GM10248 (cell line): ENCODE measurements at regions not wholly inside any gene's neighbourhood (a gene's known extent, or its start where the extent isn't known, plus 50 kb on each side); places are given as distances from the start of the nearest gene placed in this dataset.

Experiments used
- CTCF ChIA-PET: fragments of 300-600 bp; sonication (Branson Sonifier 250); formaldehyde crosslinking; extraction: SDS; loops from one replicate; lab custom pipeline; 2021; ENCODE audit warnings: antibody characterized with exemption; lab: Yijun Ruan, JAX
- POLR2A ChIA-PET: fragments of 350-650 bp; sonication (Branson Sonifier 250); formaldehyde crosslinking; extraction: SDS; loops from one replicate; lab custom pipeline; 2020; ENCODE audit warnings: antibody characterized with exemption; lab: Yijun Ruan, JAX
- DNase-seq: peaks from one replicate; pipeline ENCODE4 v3.0.0; 2012; ENCODE audit errors: extremely low spot score
- TF ChIP-seq, protein P1 (sequence below): IDR thresholded peaks from 2 replicates; pipeline ENCODE4 v1.5.1; 2012; ENCODE audit warnings: mild to moderate bottlenecking, low read depth; ENCODE audit errors: extremely low read depth, missing control alignments, control extremely low read depth

DNA sequence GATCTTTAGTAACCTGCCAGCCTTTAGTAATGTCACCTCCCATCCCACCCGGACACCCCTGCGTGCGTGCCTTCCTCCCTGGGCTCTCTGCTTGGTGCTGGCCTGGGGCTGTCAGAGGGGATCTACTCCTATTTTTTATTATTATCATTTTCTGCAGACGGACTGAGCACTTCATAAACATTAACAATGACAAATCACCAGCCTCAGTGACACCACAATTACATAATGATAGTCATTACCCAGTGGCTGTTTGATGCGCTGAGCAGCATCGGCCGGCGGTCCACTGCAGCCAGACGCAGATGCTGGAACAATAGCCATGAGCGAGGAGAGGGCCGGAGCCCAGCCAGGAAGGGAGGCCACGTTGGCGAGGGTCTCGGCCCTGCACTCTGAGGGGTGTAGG lies 309.3 kb upstream of the AJAP1 start:
- ChIA-PET CTCF (no interaction called here), POLR2A (no interaction called here)
- TF ChIP-seq, protein P1, sequence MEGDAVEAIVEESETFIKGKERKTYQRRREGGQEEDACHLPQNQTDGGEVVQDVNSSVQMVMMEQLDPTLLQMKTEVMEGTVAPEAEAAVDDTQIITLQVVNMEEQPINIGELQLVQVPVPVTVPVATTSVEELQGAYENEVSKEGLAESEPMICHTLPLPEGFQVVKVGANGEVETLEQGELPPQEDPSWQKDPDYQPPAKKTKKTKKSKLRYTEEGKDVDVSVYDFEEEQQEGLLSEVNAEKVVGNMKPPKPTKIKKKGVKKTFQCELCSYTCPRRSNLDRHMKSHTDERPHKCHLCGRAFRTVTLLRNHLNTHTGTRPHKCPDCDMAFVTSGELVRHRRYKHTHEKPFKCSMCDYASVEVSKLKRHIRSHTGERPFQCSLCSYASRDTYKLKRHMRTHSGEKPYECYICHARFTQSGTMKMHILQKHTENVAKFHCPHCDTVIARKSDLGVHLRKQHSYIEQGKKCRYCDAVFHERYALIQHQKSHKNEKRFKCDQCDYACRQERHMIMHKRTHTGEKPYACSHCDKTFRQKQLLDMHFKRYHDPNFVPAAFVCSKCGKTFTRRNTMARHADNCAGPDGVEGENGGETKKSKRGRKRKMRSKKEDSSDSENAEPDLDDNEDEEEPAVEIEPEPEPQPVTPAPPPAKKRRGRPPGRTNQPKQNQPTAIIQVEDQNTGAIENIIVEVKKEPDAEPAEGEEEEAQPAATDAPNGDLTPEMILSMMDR = no peak
- no peak for DNase-seq

DNA sequence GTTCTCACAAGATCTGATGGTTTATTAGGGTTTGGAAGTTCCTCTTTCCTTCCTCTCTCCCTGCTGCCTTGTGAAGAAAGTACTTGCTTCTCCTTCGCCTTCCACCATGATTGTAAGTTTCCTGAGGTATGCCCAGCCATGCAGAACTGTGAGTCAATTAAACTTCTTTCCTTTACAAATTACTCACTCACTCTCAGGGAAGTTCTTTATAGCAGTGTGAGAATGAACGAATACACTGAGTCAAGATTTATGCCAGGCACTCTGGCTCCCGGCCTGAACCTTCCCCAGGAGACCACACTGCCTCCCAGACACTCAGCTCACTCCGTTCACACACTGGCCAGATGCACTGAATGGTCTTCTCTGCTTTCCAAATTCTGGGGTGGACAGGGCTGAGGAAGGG lies 308.3 kb upstream of the AJAP1 start:
- CTCF ChIA-PET = no interaction called here
- TF ChIP-seq, protein P1 = no peak
- DNase-seq = no peak
- POLR2A ChIA-PET = no interaction called here

DNA sequence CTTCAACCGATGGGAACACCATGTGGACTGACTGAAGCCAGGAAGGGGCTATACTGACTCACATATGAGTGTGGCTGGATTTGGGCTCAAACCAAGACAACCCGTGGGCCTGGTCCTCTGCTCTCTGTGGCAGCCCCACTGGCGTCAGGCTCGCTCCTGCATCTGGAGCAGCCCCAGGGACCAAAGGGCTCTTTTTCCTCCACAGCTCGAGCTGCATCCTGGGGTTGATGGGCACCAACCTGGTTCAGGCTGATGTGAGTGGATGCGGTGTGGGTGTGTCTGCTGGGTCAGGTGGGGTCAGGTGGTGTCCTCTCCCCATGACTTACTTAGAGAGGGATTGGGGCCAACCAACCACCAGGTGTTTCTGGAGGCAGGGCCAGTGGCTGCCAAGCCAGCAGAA lies 303.0 kb upstream of the AJAP1 start:
- ChIA-PET CTCF (no interaction called here), POLR2A (no interaction called here)
- TF ChIP-seq, protein P1 = no peak
- DNase-seq = no peak

DNA sequence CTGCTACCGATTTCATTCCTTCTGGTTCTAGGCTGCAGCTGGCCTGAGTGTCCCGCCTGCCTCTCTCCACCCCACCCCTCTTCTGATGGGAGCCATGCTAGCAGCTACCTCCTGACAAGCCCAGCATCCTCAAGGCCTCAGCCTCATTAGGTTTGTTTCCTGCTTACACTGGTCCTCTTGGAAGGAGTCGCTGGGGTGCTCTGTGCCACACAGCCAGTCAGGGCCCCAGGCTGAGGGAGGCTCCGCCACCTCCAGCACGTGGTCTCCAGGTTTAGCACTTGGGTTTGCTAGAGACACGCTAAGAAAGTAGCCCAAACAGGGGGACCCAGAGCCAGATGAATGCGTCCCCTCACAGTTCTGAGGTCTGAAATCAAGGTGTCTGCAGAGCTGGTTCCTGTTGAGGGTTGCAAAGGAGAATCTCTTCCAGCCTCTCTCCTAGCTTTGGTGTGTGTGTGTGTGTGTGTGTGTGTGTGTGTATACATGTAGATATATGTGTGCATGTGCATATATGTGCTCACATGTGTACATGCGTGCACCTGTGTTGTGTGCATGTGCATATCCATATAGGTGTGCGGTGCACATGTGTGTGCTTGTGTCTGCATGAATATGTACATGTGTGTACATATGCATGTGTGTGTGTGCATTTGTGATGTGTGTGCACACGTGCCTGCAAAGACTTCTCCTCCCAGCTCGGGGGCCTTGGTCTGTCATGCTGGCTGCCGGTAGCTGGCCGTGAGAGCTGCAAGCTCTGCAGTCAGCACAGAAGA lies 301.1 kb upstream of the AJAP1 start:
- ChIA-PET CTCF (no interaction called here), POLR2A (no interaction called here)
- TF ChIP-seq, protein P1 = no peak
- no peak for DNase-seq

DNA sequence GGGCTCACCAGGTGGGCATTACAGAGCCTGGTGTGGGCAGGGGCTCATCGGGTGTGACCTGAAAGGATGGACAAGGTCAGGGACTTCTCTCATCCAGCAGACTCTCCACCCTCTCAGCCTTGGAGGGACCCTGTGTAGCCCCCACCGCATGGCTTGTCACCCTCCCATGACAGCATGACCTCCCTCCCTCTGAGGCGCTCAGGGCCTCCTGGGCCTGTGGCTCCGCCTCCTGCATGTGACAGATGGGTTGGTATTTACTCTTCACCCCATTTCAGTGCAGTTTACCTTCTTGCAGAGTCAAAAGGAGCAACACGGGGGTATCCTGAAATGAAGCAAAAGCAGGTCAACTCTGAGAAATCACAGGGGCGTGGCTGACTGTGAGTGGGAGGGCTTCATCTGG lies 298.6 kb upstream of the AJAP1 start:
- CTCF ChIA-PET = no interaction called here
- POLR2A ChIA-PET = no interaction called here
- TF ChIP-seq, protein P1 = no peak
- no peak for DNase-seq

DNA sequence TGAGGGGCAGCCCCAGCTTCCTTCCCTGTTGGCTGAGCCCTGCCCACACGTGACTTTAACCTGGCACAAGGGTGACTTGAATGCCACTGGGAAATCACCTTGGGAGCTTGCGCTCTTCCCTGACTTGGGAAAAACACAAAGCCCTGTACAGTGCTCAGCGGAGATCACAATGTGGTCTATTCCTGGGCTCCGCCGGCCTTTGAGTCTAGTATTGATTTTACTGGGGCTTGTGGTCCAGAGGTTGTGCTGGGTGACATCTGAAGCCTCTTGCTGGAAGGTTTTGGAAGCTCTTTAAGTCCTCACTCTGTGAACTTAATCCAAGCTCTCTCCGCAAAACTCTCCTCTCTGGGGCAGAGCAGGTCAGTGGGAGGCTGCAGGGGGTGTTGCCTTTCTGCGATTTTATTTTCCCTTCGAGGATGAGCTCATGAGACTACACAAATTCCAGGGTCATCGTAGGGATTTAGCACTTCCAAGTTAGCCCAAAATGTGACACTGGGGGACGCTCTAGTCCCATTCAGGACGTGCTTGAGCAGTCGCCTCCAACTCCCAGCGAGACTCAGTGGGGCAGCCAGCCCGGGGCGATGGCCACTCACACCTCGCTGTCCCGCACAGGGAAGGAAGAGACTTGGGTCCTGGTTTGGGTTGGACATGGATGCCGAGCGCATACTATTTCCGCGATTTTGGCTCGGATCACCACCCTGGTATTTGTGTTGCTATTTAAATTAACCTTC lies 291.9 kb upstream of the AJAP1 start:
- TF ChIP-seq, protein P1 = no peak
- ChIA-PET CTCF (no interaction called here), POLR2A (no interaction called here)
- DNase-seq = no peak
